ENCODE measurements at regions not wholly inside any gene's neighbourhood (a gene's known extent, or its start where the extent isn't known, plus 50 kb on each side); places are given as distances from the start of the nearest gene placed in this dataset.

DNA sequence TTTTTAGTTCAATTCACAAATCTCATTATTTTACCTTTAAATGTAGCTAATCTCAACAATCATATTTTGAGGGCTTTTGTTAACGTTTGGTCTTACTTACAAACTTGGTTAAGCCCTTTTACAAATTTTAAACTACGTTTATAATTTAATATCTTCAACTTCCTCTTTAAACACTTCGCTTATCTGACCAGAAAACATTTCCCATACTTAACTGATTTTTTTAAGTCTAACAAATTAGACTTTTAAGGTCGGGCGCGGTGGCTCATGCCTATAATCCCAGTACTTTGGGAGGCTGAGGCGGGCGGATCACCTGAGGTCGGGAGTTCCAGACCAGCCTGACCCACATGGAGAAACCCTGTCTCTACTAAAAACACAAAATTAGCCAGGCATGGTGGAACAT is 300.9 kb downstream of the LMX1A start:
- ATAC-seq, result no peak
- TF ChIP-seq OSR1 (CRISPR knock-in tag; IDR thresholded peaks at IDR 0.05) (no peak), ZNF565 (CRISPR knock-in tag; conservative IDR thresholded peaks at IDR 0.05; ENCODE audit: low read depth) (no peak), ARNTL (CRISPR knock-in tag; IDR thresholded peaks at IDR 0.05; ENCODE audit: borderline replicate concordance, low read depth) (no peak), RARB (CRISPR knock-in tag; IDR thresholded peaks at IDR 0.05) (no peak), ZC3H10 (CRISPR knock-in tag; IDR thresholded peaks at IDR 0.05) (no peak), ZNF70 (CRISPR knock-in tag; IDR thresholded peaks at IDR 0.05) (no peak), CSDC2 (CRISPR knock-in tag; IDR thresholded peaks at IDR 0.05) (no peak)
- TF ChIP-seq, protein P1, sequence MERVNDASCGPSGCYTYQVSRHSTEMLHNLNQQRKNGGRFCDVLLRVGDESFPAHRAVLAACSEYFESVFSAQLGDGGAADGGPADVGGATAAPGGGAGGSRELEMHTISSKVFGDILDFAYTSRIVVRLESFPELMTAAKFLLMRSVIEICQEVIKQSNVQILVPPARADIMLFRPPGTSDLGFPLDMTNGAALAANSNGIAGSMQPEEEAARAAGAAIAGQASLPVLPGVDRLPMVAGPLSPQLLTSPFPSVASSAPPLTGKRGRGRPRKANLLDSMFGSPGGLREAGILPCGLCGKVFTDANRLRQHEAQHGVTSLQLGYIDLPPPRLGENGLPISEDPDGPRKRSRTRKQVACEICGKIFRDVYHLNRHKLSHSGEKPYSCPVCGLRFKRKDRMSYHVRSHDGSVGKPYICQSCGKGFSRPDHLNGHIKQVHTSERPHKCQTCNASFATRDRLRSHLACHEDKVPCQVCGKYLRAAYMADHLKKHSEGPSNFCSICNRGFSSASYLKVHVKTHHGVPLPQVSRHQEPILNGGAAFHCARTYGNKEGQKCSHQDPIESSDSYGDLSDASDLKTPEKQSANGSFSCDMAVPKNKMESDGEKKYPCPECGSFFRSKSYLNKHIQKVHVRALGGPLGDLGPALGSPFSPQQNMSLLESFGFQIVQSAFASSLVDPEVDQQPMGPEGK (CRISPR knock-in tag; IDR thresholded peaks at IDR 0.05; ENCODE audit: borderline replicate concordance), result no peak

DNA sequence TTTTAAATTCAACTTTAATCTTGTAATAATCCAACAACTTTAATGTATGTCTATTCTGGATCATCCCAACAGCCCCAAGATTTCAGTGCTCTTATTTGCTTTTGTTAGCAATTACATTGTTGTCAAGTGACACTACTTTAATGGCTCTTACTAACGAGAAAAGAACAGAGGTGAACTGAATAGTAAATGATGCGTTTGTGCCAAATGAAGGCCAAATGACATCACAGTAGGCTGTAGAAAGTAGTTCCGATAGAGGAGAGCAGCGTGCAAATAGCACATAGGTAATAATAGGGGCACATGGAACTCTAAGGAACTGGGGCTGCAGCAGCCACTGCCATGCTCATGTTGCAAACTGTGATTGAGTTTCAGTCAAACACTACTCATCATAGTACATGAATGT is 301.9 kb downstream of the LMX1A start:
- no peak for TF ChIP-seq ZFP3 (CRISPR knock-in tag; IDR thresholded peaks at IDR 0.05)
- no peak for TF ChIP-seq ESRRG (CRISPR knock-in tag; IDR thresholded peaks at IDR 0.05)
- no peak for TF ChIP-seq ISL1 (CRISPR knock-in tag; IDR thresholded peaks at IDR 0.05)
- no peak for TF ChIP-seq GLIS3 (CRISPR knock-in tag; IDR thresholded peaks at IDR 0.05)
- TF ChIP-seq ZNF70 (CRISPR knock-in tag; IDR thresholded peaks at IDR 0.05), result no peak
- TF ChIP-seq ARNTL (CRISPR knock-in tag; IDR thresholded peaks at IDR 0.05; ENCODE audit: borderline replicate concordance, low read depth), result no peak

DNA sequence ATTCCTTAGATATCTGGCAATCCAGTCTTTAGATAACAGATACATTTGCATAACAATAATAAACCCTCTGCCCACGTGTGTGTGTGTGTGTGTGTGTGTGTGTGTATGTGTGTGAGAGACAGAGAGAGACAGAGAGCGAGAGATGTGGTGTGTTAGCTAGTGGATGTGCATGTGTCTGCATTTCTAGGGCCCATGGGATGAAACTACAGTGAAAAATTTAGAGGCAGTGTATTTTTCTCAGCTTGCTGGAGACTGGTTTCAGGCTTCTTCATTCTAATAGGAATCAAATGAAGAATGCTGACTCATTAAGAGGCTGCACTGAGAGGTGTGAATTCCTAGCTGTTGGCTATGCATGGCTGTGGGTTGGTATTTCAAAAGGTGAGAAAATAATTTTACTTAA is 303.2 kb downstream of the LMX1A start:
- TF ChIP-seq ARNTL (CRISPR knock-in tag; IDR thresholded peaks at IDR 0.05; ENCODE audit: borderline replicate concordance, low read depth) (no peak), BACH2 (CRISPR knock-in tag; IDR thresholded peaks at IDR 0.05; ENCODE audit: borderline replicate concordance) (no peak), CSDC2 (CRISPR knock-in tag; IDR thresholded peaks at IDR 0.05) (no peak), ISL1 (CRISPR knock-in tag; IDR thresholded peaks at IDR 0.05) (no peak), PPARA (CRISPR knock-in tag; IDR thresholded peaks at IDR 0.05; ENCODE audit: borderline replicate concordance) (no peak), TOX (CRISPR knock-in tag; IDR thresholded peaks at IDR 0.05; ENCODE audit: borderline replicate concordance) (no peak), ZNF70 (CRISPR knock-in tag; IDR thresholded peaks at IDR 0.05) (no peak), ZFP30 (CRISPR knock-in tag; IDR thresholded peaks at IDR 0.05) (no peak), ZC3H10 (CRISPR knock-in tag; IDR thresholded peaks at IDR 0.05) (no peak)
- TF ChIP-seq, protein P2, sequence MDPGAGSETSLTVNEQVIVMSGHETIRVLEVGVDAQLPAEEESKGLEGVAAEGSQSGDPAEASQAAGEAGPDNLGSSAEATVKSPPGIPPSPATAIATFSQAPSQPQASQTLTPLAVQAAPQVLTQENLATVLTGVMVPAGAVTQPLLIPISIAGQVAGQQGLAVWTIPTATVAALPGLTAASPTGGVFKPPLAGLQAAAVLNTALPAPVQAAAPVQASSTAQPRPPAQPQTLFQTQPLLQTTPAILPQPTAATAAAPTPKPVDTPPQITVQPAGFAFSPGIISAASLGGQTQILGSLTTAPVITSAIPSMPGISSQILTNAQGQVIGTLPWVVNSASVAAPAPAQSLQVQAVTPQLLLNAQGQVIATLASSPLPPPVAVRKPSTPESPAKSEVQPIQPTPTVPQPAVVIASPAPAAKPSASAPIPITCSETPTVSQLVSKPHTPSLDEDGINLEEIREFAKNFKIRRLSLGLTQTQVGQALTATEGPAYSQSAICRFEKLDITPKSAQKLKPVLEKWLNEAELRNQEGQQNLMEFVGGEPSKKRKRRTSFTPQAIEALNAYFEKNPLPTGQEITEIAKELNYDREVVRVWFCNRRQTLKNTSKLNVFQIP (CRISPR knock-in tag; IDR thresholded peaks at IDR 0.05; ENCODE audit: borderline replicate concordance, low read depth), result no peak
- TF ChIP-seq, protein P3, sequence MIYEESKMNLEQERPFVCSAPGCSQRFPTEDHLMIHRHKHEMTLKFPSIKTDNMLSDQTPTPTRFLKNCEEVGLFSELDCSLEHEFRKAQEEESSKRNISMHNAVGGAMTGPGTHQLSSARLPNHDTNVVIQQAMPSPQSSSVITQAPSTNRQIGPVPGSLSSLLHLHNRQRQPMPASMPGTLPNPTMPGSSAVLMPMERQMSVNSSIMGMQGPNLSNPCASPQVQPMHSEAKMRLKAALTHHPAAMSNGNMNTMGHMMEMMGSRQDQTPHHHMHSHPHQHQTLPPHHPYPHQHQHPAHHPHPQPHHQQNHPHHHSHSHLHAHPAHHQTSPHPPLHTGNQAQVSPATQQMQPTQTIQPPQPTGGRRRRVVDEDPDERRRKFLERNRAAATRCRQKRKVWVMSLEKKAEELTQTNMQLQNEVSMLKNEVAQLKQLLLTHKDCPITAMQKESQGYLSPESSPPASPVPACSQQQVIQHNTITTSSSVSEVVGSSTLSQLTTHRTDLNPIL (CRISPR knock-in tag; IDR thresholded peaks at IDR 0.05; ENCODE audit: low read depth), result no peak
- TF ChIP-seq, protein P4, sequence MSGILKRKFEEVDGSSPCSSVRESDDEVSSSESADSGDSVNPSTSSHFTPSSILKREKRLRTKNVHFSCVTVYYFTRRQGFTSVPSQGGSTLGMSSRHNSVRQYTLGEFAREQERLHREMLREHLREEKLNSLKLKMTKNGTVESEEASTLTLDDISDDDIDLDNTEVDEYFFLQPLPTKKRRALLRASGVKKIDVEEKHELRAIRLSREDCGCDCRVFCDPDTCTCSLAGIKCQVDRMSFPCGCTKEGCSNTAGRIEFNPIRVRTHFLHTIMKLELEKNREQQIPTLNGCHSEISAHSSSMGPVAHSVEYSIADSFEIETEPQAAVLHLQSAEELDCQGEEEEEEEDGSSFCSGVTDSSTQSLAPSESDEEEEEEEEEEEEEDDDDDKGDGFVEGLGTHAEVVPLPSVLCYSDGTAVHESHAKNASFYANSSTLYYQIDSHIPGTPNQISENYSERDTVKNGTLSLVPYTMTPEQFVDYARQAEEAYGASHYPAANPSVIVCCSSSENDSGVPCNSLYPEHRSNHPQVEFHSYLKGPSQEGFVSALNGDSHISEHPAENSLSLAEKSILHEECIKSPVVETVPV (CRISPR knock-in tag; IDR thresholded peaks at IDR 0.05), result no peak
- TF ChIP-seq, protein P1 (CRISPR knock-in tag; IDR thresholded peaks at IDR 0.05; ENCODE audit: borderline replicate concordance), result no peak
- no peak for ATAC-seq

More for the DNA sequence above, 301.9 kb downstream of the LMX1A start:
- ATAC-seq, result no peak

DNA sequence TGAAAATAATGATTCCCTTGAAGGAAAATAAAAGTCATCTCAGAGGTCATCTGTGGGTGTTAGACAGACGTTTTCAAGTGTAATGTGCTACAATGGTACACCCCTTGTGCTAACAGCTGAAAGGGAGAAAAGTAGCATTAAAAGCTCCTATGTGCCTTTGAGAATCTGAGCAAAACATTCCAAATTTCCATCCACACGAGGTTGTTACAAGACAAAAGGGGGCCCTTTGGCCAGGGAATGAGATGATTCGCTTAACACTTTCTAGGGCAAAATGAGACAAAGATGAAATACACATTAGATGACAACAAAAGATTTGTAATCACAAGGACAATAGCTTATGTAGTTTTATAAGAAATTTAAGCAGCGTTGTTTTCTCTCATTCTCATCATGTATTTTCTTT is 303.6 kb downstream of the LMX1A start:
- no peak for ATAC-seq
- TF ChIP-seq ZNF565 (CRISPR knock-in tag; conservative IDR thresholded peaks at IDR 0.05; ENCODE audit: low read depth), result no peak
- TF ChIP-seq OSR1 (CRISPR knock-in tag; IDR thresholded peaks at IDR 0.05), result no peak
- no peak for TF ChIP-seq ZFP3 (CRISPR knock-in tag; IDR thresholded peaks at IDR 0.05)
- TF ChIP-seq TOX (CRISPR knock-in tag; IDR thresholded peaks at IDR 0.05; ENCODE audit: borderline replicate concordance), result no peak
- TF ChIP-seq, protein P1 (CRISPR knock-in tag; IDR thresholded peaks at IDR 0.05; ENCODE audit: borderline replicate concordance), result no peak
- no peak for TF ChIP-seq PPARA (CRISPR knock-in tag; IDR thresholded peaks at IDR 0.05; ENCODE audit: borderline replicate concordance)
- TF ChIP-seq, protein P5, sequence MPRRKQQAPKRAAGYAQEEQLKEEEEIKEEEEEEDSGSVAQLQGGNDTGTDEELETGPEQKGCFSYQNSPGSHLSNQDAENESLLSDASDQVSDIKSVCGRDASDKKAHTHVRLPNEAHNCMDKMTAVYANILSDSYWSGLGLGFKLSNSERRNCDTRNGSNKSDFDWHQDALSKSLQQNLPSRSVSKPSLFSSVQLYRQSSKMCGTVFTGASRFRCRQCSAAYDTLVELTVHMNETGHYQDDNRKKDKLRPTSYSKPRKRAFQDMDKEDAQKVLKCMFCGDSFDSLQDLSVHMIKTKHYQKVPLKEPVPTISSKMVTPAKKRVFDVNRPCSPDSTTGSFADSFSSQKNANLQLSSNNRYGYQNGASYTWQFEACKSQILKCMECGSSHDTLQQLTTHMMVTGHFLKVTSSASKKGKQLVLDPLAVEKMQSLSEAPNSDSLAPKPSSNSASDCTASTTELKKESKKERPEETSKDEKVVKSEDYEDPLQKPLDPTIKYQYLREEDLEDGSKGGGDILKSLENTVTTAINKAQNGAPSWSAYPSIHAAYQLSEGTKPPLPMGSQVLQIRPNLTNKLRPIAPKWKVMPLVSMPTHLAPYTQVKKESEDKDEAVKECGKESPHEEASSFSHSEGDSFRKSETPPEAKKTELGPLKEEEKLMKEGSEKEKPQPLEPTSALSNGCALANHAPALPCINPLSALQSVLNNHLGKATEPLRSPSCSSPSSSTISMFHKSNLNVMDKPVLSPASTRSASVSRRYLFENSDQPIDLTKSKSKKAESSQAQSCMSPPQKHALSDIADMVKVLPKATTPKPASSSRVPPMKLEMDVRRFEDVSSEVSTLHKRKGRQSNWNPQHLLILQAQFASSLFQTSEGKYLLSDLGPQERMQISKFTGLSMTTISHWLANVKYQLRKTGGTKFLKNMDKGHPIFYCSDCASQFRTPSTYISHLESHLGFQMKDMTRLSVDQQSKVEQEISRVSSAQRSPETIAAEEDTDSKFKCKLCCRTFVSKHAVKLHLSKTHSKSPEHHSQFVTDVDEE (CRISPR knock-in tag; IDR thresholded peaks at IDR 0.05), result no peak
- TF ChIP-seq, protein P2 (CRISPR knock-in tag; IDR thresholded peaks at IDR 0.05; ENCODE audit: borderline replicate concordance, low read depth), result no peak
